ENCODE measurements at regions not wholly inside any gene's neighbourhood (a gene's known extent, or its start where the extent isn't known, plus 50 kb on each side); places are given as distances from the start of the nearest gene placed in this dataset.

GRCh38 chr4:123676071-123676889 lies 279.7 kb downstream of the SPRY1 start:
- TF ChIP-seq FOXA1 (IDR thresholded peaks at IDR 0.05) (no peak), SP1 (IDR thresholded peaks at IDR 0.05) (no peak), FOXM1 (IDR thresholded peaks at IDR 0.05; ENCODE audit: borderline replicate concordance) (no peak), FOXK2 (IDR thresholded peaks at IDR 0.05) (no peak), SUZ12 (IDR thresholded peaks at IDR 0.05) (no peak), ZNF384 (IDR thresholded peaks at IDR 0.05) (no peak), ELF4 (IDR thresholded peaks at IDR 0.05) (no peak), BHLHE40 (IDR thresholded peaks at IDR 0.05; ENCODE audit: borderline replicate concordance) (no peak), TARDBP (IDR thresholded peaks at IDR 0.05) (no peak), PKNOX1 (IDR thresholded peaks at IDR 0.05) (no peak), NFRKB (IDR thresholded peaks at IDR 0.05) (no peak), HDGF (IDR thresholded peaks at IDR 0.05; ENCODE audit: borderline replicate concordance) (no peak)
